Panc1 (cell line): ENCODE measurements at regions not wholly inside any gene's neighbourhood (a gene's known extent, or its start where the extent isn't known, plus 50 kb on each side); places are given as distances from the start of the nearest gene placed in this dataset.
"Not testable (repeated sequence)": the region's sequence is repeated elsewhere in the genome, so short reads cannot be mapped to it uniquely, and the experiment has no call there.

ENCODE experiments used
- ATAC-seq: fragments of 200-7000 bp; cut with Tn5 transposase; 2 replicates; pipeline ENCODE4 v1.9.1; 2020; ENCODE audit warnings: mild to moderate bottlenecking, moderate library complexity
- BruUV-seq: library from RNA; stranded (reverse); fragments of 400-500 nt; replicated peaks from 2 replicates; lab custom pipeline; 2021; lab: Mats Ljungman, UMichigan
- CTCF ChIA-PET: fragments of 300-600 bp; sonication (Branson Sonifier 250); formaldehyde crosslinking; loops from one replicate; lab custom pipeline; 2022; ENCODE audit warnings: antibody characterized with exemption; lab: Charles Lee
- POLR2A ChIA-PET: fragments of 300-600 bp; sonication (Branson Sonifier 250); formaldehyde crosslinking; loops from one replicate; lab custom pipeline; 2022; ENCODE audit warnings: antibody characterized with exemption; lab: Charles Lee
- DNase-seq: peaks from one replicate; pipeline ENCODE4 v3.0.0-alpha.2; 2010; ENCODE audit warnings: low read depth, low spot score
- H3K27ac ChIP-seq: 2 replicates; pipeline ENCODE4 v1.5.1; 2011; ENCODE audit warnings: mild to moderate bottlenecking, low read length, inconsistent platforms
- H3K27me3 ChIP-seq: fragments of 200-500 bp; sonication (Bioruptor generic); 2 replicates; pipeline ENCODE4 v1.6.0; 2014; ENCODE audit warnings: low read length, inconsistent platforms; ENCODE audit not compliant: control insufficient read depth, insufficient read depth
- H3K36me3 ChIP-seq: fragments of 200-500 bp; sonication (Bioruptor generic); 2 replicates; pipeline ENCODE4 v1.5.1; 2014; ENCODE audit warnings: inconsistent platforms, mild to moderate bottlenecking, low read length, moderate library complexity; ENCODE audit not compliant: control insufficient read depth, insufficient read depth
- H3K4me1 ChIP-seq: 2 replicates; pipeline ENCODE4 v1.5.1; 2011; ENCODE audit warnings: inconsistent platforms, mild to moderate bottlenecking, low read length, moderate library complexity; ENCODE audit not compliant: control insufficient read depth, insufficient read depth
- H3K4me3 ChIP-seq, 2 experiments: 2 replicates each; pipeline ENCODE4 v1.5.1; 2011 to 2012; ENCODE audit warnings: low read depth in 2 of 2, low read length in 2 of 2, mild to moderate bottlenecking in 2 of 2, inconsistent platforms in 1 of 2, moderate library complexity in 1 of 2
- H3K9me3 ChIP-seq: fragments of 200-500 bp; sonication (Bioruptor generic); 2 replicates; pipeline ENCODE4 v1.5.1; 2014; ENCODE audit warnings: low read depth, mild to moderate bottlenecking, inconsistent platforms, low read length, moderate library complexity; ENCODE audit not compliant: control insufficient read depth, insufficient read depth
- in situ Hi-C: cut with HindIII; loops from 2 replicates; pipeline ENCODE4 v1.10.0; 2016; ENCODE audit warnings: low sequenced_read_pairs, low pct_unique_long_range_greater_than_20kb
- intact Hi-C: fragments of 100-400 bp; cut with micrococcal nuclease; formaldehyde crosslinking; loops from one replicate; pipeline ENCODE4 v1.10.0; 2022; ENCODE audit not compliant: unreplicated experiment

DNA sequence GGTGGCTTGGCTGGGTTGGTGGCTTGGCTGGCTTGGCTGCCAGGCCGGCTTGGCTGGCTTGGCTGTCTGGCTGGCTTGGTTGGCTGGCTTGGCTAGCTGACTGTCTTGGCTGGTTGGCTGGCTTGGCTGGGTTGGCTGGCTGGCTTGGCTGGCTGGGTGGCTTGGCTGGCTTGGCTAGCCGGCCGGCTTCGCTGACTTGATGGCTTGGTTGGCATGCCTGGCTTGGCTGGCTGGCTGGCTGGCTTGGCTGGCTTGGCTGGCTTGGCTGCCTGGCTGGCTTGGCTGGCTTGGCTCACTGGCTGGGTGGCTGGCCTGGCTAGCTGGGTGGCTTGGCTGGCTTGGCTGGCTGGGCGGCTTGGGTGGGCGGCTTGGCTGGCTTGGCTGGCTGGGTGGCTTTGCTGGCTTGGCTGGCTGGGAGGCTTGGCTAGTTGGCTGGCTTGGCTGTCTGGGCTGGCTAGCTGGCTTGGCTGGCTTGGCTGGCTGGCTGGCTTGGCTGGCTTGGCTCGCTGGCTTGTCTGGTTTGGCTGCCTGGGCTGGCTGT is 2836.1 kb downstream of the RPIA start:
- in situ Hi-C loops, intact Hi-C loops, BruUV-seq, DNase-seq, CTCF ChIA-PET, H3K9me3 ChIP-seq, POLR2A ChIA-PET, H3K4me3 ChIP-seq, H3K27me3 ChIP-seq, ATAC-seq, H3K4me1 ChIP-seq, H3K27ac ChIP-seq, H3K36me3 ChIP-seq: not testable (repeated sequence)

- H3K4me3 ChIP-seq, intact Hi-C loops, H3K27me3 ChIP-seq, BruUV-seq, in situ Hi-C loops, H3K27ac ChIP-seq, DNase-seq, POLR2A ChIA-PET, H3K36me3 ChIP-seq, ATAC-seq, CTCF ChIA-PET, H3K4me1 ChIP-seq, H3K9me3 ChIP-seq: not testable (repeated sequence)
Observed at GRCh38 chr2:91528361-91528760, 2836.9 kb downstream of the RPIA start.

- POLR2A ChIA-PET, intact Hi-C loops, H3K36me3 ChIP-seq, H3K9me3 ChIP-seq, H3K4me3 ChIP-seq, H3K27me3 ChIP-seq, in situ Hi-C loops, H3K27ac ChIP-seq, ATAC-seq, H3K4me1 ChIP-seq, CTCF ChIA-PET, DNase-seq, BruUV-seq: not testable (repeated sequence)
Observed at GRCh38 chr2:91536109-91536508, 2844.6 kb downstream of the RPIA start.

- H3K36me3 ChIP-seq, intact Hi-C loops, H3K4me3 ChIP-seq, H3K27me3 ChIP-seq, H3K27ac ChIP-seq, ATAC-seq, in situ Hi-C loops, POLR2A ChIA-PET, CTCF ChIA-PET, H3K9me3 ChIP-seq, DNase-seq, BruUV-seq, H3K4me1 ChIP-seq: not testable (repeated sequence)
Observed at GRCh38 chr2:91536549-91537263, 2845.2 kb downstream of the RPIA start.

DNA sequence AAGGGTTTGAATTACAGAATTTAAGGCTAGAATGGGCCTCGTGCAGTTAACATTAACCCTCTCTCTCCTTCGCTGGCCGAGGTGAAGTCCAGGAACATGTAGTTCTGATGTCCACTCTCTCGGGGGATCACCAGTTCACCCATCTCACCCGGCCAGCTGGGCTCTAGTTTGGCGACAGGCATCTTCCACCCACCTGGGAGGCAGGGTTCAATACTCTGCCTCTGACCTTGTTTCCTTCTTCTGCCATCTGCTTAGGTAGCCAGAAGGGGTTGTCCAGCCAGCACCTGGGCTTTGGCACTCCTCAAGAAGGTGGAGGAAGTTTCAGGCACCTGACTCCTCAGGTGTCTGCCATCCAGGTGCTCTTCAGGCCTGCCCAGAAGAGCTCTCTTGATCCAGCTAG is 2857.8 kb downstream of the RPIA start:
- in situ Hi-C loops, intact Hi-C loops, ATAC-seq, H3K27ac ChIP-seq, H3K4me1 ChIP-seq, POLR2A ChIA-PET, H3K4me3 ChIP-seq, CTCF ChIA-PET, H3K9me3 ChIP-seq, BruUV-seq, H3K36me3 ChIP-seq, H3K27me3 ChIP-seq, DNase-seq: not testable (repeated sequence)

DNA sequence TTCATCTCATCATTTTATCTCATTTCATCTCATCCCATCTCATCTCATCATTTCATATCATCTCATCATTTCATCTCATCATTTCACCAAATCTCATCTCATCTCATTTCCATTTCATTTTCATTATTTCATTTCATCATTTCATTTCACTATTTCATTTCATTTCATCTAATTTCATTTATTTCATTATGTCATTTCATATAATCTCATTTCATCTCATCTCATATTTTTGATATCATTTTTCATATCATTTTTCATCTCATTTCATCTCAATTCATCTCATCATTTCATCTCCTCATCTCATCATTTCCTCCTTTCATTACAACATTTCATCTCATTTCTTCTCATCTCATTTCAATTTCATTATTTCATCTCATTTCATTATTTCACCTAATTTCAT is 2866.8 kb downstream of the RPIA start:
- H3K9me3 ChIP-seq, POLR2A ChIA-PET, BruUV-seq, H3K27ac ChIP-seq, H3K27me3 ChIP-seq, H3K36me3 ChIP-seq, in situ Hi-C loops, H3K4me3 ChIP-seq, H3K4me1 ChIP-seq, DNase-seq, ATAC-seq, CTCF ChIA-PET, intact Hi-C loops: not testable (repeated sequence)

- in situ Hi-C loops, POLR2A ChIA-PET, H3K27me3 ChIP-seq, ATAC-seq, BruUV-seq, H3K4me1 ChIP-seq, H3K27ac ChIP-seq, DNase-seq, H3K4me3 ChIP-seq, H3K9me3 ChIP-seq, intact Hi-C loops, H3K36me3 ChIP-seq, CTCF ChIA-PET: not testable (repeated sequence)
Observed at GRCh38 chr2:91559269-91559668, 2867.8 kb downstream of the RPIA start.
